ENCODE measurements at regions not wholly inside any gene's neighbourhood (a gene's known extent, or its start where the extent isn't known, plus 50 kb on each side); places are given as distances from the start of the nearest gene placed in this dataset.

- TF ChIP-seq, protein P1, sequence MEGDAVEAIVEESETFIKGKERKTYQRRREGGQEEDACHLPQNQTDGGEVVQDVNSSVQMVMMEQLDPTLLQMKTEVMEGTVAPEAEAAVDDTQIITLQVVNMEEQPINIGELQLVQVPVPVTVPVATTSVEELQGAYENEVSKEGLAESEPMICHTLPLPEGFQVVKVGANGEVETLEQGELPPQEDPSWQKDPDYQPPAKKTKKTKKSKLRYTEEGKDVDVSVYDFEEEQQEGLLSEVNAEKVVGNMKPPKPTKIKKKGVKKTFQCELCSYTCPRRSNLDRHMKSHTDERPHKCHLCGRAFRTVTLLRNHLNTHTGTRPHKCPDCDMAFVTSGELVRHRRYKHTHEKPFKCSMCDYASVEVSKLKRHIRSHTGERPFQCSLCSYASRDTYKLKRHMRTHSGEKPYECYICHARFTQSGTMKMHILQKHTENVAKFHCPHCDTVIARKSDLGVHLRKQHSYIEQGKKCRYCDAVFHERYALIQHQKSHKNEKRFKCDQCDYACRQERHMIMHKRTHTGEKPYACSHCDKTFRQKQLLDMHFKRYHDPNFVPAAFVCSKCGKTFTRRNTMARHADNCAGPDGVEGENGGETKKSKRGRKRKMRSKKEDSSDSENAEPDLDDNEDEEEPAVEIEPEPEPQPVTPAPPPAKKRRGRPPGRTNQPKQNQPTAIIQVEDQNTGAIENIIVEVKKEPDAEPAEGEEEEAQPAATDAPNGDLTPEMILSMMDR (conservative IDR thresholded peaks at IDR 0.05; ENCODE audit: low read depth, low read length): no peak
- TF ChIP-seq EZH2 (IDR thresholded peaks at IDR 0.05; ENCODE audit: low read length, unreplicated experiment) (no peak), EZH2phosphoT487 (IDR thresholded peaks at IDR 0.05; ENCODE audit: borderline replicate concordance, low read length) (no peak)
Observed at GRCh38 chr3:76726034-76726433, 313.9 kb upstream of the ROBO2 start.
